ENCODE measurements at regions not wholly inside any gene's neighbourhood (a gene's known extent, or its start where the extent isn't known, plus 50 kb on each side); places are given as distances from the start of the nearest gene placed in this dataset.

DNA sequence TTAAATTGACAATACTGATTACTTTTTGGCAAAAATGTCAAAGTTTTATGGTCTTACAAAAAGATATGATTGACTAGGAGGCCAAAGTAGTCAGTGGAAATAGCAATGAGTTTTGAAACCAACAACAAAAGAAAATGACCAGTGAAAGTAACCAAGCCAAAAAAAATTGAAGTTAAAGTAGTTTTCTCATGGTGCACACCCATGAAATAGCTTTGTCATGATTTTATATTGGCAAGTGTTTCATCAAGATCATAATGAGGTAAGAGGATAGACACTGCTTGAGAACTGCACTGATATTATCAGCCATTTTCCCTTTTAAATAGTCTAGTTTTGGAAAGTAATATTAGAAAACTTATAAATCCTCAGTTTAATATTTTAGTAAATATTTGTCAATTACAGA is 206.2 kb upstream of the ADAMTS5 start:
- DNase-seq, result no peak

DNA sequence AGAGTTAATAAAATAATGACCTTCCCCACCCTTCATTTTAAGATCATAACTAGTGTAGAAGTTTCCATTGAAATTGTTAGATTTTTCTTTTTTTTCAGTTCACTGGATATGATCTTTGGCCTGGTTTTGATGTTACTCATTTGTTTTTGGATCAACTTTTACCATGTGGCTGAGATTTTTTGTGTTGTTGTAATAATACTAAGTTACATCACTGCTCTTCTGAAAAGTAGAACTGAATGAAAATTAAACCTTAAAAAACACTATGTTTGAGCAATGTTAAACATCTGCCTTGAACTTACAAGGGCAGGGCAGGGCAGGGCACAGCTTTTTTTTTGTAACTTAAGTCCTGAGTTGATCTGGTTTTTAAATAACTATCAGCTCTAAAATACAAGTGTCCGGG is 204.8 kb upstream of the ADAMTS5 start:
- DNase-seq, result no peak

DNA sequence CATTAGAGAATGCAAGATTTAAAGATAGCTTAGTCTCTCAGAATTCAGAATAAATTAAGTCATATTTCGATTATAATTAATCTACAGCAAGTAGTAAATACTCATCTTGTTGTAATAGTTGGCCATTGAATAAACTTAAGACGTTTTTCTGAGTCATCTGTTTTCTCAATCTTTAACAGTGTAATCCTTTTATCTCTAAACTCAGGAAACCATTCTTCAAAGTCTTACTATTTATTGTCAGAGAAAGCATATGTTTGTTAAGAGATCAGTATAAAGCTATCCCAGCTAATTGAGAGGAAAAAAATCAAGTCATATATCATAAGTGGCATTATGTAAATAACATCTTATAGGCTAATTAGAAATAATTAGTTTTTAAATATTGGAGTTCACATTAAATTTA is 201.2 kb upstream of the ADAMTS5 start:
- no peak for DNase-seq

DNA sequence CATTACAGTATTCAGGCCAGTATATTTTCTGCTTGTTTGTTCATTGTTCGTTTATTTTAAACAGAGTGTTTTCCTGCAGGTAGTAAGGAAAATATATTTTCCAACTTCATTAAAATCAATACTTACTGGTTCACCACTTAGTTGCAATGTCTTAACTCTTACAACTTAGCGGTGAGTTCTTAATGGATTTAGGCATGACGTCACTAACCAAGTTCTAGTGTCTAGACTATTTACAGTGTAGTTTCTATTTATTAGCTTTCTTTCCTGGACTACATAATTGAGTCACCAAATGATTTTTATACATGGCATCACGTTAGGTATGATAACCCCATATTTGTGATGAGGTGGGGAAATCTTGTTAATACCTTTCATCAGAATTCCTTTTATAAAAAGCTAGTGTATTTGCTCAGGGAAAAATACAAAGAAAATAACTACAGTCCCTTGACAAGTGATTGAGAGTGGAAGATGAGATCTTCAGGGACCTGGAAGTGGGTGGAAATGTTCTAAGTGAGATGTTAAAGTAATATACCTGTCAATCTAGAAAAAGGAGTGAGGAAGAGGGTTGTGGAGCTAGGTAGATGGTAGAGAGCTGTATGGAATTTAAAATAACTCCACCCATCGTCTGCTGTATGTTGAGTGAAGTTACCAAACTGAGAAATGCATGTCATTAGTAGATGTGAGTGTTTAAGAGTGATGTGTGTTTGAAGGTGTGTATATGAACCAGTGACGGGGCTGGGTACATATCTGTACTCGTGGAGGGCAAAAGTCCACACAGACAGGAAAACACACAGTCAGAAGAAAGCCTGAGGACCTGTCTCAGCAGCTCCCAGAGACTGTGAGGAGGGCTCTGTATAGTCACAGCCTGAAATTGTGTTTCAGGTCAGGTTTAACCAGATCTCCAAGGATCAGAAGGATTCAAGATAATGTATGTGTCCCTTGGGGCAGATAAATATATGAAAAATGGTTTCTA is 197.6 kb upstream of the ADAMTS5 start:
- no peak for DNase-seq

DNA sequence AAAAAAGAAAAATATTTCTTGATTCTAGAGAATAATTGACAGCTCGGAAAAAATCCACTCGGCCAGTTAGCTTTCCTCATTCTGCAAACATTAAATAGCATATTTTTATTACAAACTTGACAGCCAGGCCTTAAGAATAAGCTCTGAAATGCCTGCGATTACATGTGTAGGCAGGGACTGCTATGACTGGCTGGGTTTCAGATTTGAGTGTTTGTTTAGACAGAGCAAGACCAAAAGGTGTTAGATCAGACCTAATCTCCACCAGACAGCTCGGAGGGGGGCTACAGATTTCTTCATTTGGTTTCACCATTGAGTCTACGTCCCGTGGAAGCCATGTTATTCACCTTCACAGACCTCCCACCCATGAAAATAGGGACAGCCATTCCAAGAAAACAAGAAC is 192.1 kb upstream of the ADAMTS5 start:
- no peak for DNase-seq

DNA sequence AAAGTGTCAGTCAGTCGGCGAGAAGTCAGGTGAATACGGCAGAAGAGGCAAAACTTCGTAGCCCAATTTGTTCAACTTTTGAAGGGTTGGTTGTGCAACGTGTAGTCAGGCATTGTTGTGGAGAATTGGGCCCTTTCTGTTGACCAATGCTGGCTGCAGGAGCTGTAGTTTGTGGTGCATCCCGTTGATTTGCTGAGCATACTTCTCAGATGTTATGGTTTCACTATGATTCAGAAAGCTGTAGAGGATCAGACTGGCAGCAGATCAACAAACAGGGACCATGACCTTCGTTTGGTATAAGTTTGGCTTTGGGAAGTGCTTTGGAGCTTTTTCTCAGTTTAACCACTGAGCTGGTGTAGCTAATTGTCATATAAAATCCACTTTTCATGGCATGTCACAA is 190.2 kb upstream of the ADAMTS5 start:
- DNase-seq, result no peak

DNA sequence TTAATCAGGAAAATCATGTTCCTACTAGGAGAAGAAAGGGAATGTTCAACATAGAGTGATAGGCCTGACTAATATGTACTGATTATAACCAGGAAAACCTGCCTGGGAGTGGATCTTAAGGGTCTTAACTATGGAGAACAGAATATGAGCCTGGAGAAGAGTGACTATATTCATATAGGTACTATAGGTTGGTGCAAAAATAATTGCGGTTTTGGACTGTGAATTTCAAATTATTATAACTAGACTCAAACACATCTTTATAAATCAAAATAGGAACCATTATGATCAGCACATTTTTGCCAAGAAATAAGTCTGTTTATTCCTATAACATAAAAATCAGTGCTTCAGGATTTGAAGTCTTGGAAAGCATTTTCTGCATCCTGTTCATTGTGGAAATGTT is 189.8 kb upstream of the ADAMTS5 start:
- DNase-seq, result no peak

DNA sequence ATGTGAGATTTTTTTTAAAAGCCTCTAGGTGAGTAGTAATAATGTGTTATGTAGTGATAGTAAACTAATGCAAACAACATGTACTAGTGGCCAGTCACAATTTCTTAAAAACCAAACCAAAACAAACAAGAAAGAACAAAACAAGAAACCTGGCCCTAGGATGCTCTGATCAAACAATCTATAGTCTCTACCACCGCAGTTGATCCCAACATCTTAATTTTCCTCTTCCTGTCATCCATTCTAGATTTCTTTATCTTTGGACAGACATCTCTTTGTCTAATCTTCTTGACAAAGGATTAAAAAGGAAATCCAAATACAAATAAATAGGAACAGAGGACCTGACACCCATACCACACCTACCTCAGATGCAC is 188.2 kb upstream of the ADAMTS5 start:
- no peak for DNase-seq

DNA sequence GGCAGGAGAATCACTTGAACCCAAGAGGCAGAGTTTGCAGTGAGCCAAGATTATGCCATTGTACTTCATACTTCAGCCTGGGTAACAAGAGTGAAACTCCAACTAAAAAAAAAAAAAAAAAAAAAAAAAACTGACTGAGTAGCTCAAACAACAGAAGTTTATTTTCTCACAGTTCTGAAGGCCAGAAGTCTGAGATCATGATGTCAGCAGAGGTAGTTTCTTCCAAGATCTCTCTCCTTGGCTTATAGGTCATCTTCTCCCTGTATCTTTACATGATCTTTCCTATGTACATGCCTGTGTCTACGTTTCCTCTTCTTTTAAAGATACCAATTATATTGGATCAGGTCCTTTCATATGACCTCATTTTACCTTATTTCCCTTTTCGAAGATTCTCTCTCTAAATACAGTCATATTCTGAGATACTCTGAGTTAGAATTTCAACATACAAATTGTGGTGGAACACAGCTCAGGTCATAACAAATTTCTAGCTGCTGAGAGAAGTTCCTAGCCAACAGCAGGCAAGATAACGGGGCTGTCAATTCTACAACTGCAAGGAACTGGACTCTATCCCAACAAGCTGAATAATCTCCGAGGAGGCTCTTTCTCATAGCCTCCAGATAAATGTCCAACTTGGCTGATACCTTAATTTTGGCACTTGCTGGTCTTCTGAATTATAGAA is 187.7 kb upstream of the ADAMTS5 start:
- no peak for DNase-seq

DNA sequence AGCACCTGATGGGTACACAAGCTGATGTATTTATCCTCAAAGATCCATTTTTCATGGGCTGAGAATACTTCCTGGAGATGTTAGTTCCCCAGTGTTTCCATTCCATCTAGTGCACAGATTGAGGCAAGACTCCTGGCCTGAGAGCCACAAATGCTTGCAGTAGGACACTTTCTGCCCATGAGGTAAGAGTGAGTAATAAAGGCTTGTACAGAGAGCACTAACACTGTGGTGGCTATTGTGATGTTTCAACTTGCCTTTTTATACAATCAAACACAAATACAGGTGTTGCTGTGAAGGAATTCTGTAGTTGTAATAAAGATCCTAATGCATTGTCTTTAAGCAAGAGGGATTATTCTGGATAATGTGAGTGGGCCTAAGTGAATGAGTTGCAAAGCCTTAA is 186.1 kb upstream of the ADAMTS5 start:
- no peak for DNase-seq

DNA sequence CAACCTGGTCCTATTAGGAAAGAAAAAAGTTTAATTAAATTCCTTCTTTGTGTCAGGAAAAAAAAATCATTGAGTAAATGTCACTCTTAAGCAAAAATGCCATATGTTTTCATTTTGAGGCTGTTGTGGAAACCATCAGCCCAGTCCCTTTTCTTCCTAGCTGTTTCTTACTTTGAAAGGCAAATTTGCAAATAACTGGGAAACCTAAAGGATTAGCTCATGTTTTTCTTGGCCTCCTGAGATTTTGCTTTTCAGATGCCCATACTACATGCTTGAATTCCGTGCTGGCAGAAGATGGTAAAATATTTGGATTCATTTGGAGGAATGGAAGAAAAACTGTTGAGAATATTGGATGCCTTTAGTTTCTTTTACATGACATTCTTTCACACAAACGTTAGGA is 182.1 kb upstream of the ADAMTS5 start:
- DNase-seq, result no peak

DNA sequence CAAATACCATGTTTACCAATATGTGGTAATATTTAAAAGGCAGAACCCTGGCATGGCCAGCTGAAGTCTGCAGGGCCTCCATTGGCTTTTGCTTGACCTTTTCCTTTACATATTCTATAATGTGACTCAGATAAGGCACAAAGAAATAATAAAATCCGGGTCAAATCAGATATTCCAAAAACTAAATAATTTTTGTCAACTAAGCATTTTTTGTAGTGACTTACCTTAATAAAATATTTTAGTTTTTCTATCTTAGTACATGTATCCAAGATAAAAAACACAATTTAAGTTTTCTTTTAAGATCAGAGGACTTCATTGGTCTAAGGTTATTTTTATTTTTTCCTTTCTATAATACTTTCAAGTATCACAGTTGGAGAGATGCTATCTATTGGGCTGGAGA is 179.4 kb upstream of the ADAMTS5 start:
- DNase-seq, result no peak

DNA sequence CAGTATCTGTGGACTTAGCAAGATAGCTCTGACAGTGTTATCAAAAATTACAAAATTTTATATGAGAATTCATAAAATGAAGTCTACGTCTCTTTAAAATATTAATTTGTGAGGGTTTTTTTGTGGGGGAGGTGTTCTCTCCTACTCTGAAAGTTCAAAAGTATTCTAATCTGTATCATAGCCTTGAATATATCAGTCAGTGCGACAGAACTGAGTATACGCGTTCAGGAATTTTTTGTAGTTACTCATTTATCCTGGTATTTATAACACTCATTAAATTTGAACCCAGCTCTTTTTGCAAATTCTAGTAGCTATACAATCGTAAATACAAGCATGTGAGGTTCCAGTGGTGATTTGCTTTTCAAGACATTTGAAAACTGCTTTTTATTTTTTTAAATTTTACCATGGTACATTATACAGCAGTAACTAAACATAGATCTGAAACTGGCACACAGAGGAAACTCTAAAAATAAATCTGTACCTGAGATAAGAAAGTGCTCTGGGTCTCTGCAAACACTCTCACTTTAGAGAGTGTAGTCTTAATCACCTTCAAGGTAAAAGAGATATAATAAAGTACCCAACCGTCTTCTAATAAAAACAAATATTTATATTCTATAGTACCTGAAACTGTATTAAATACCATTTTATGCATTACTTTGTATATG is 178.4 kb upstream of the ADAMTS5 start:
- no peak for DNase-seq

DNA sequence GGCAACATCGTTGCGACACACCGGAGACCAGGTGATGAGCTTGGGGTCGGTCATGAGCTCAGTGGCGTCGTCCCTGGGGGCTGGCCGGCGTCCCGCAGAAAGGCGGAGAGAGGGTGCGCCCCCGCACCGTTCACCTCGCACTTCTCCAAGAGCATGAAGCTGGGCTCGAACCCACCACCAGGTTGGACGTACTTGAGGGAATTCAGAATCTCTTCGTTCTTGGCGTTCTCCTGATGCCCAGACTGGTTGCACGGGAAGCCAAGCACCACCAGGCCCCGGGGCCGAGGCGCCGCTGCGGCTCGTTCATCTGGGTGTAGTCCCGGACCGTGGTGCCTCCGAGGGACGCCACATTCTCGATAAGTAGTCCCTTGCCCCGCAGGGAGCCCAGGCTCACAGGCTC is 176.6 kb upstream of the ADAMTS5 start:
- no peak for DNase-seq

DNA sequence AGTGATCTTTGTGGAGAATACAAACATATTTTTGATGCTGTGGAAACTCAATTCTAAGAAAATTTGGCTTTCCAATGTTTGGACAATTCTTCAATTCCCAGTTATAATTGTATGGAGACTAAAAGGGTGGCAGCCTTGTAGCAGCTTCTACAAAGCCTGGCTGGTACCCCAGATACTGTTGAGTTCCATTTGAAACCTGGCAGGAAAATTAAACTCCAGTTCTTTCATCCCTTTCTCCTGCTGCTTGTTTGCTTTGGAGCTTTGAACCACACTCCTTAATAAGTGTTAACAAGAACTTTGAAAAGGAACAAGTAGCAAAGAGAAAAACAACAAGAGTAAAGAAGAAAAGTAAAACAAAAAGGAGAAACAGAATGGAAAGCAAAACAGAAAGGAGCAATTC is 172.6 kb upstream of the ADAMTS5 start:
- DNase-seq, result no peak

DNA sequence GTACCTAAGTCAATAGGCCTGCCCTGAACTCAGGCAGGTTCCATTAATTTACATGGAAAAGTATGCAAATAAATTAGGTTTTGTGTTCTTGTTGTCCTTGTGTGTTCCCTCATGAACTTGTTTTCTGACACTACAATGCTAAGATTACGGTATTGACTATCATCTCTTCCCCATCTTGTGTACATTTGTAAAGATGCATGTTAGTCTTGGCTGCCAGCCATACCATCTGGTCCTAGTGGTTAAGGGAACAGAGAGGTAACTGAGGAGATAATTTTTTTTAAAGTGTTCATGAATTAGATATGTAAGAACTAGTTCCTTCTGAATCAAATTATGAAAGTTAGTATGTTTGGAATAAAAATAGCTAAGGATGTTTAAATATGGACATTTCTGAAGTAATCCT is 167.6 kb upstream of the ADAMTS5 start:
- DNase-seq, result no peak

DNA sequence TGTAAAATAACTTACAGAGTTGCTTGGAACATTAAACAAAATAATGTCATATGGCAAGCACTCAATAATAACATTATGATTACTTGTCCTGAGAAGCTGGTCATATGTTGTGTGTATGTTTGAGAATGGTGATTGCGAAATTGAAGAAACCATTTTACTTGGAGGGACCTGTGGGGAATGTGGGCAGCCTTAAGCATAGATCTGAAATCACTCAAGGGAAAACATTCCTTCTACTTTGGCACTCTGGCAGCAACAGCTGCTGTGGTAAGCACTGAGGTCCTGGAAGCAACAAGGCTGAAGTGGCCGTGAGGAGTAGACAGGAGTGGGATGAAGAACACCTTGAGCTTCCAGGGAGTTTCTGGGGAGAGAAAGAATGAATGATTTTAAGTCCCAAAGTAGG is 165.4 kb upstream of the ADAMTS5 start:
- no peak for DNase-seq

DNA sequence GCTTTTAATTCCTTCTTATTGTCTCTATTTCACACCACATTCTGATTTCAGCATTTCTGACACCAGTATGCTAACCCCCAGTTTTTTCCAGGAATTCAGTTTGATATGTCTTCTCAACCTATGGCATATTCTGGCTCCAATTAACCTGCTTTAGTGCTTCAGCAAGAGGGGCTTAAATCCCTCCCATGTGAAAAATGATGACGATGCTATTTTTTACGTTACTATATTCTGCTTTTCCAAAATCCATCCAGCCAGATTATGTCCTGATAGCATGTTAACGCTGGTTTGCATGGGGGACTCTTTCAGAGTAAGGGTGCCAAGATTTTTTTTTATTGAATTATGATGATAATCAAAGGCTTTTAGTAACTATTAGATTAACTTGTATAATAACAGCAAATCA is 163.3 kb upstream of the ADAMTS5 start:
- DNase-seq, result no peak

DNA sequence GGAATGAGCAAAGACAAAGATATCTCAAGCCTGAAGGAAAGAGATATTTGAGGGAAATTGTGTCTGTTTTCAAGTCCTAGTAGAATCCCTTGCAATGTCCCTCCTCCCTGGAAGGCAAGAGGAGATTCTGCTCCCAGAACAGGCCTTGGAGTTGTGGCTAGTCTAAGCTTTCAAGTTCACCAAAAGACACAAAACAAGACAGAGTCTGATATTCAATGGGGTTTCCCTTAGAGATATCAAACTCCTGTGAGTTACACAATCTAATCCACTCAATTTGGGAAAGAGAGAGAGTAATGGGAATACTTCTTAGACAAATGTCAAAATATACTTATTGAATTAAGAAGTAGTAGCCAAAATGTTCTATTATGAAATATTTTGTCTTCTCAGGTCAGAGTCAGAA is 162.8 kb upstream of the ADAMTS5 start:
- no peak for DNase-seq

DNA sequence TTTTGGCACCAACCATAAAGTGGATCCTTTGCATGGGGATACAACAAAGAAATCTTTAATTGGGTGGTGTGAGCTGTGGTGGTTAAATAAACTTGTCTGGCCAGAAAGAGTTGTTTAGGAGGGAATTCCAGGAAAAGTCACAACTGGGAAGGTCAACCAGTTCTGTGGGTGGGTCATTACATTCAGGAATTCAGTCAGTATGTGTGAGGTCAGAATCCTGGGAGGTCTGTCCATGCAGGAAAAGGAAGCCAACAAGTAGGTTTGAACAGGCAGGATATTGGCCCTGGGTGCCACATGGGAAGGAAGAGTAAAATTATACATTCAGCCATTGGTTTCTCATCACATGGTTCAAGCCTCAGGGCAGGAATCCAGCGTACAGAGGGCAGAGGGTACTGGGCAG is 162.3 kb upstream of the ADAMTS5 start:
- no peak for DNase-seq

DNA sequence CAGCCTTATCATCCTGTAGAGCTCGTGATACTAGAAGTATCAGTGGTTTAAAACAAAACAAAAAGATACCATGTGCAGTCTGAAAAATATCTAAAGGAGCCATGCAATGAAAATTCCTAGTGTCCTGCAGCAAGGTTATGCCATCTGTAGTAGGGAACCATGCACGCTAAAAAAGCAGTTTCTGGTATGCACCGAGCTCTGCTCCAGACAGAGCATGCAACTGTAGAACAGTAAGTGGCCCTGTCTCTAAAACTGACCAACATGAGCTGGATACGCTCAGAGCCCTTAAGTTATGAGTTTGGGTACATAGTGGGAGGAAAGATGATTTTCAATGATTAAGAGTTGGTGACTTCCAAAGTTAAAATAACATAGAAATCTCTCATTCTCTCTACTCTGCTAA is 159.3 kb upstream of the ADAMTS5 start:
- no peak for DNase-seq

DNA sequence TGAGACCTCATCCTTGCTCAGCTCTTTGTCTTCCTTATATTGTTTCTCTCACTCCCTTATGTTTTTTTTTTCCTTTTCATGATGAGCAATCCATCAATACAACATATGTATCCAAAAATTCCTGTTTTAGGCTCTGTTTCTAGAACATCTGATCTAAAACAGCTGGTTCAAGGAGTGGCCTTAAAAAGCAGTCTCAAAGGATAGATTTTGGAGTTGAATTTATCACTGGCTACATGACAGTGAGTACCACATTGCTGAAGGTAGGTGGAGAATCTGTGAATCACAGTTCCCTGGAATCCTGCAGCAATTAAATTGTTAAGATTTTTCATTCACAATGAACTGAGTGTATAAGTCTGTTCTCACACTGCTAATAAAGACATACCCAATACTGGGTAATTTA is 155.8 kb upstream of the ADAMTS5 start:
- no peak for DNase-seq

DNA sequence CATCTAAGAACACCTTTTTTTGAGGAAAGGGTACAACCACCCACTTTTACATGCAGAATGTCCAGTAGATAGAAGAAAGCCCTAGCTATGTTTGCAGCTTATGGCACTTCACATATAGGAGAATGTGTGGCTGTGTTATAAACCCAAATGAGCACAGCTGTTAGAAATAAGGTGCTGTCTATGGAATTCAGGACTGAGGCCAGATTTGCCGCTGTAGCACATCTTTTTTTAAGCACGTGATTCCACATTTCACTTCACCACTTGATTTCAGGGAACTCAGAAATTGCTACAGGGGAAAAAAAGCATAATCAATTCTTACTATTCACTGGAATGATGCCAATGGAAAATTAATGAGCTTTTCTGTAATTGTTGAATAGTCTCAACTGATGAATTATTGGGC is 147.2 kb upstream of the ADAMTS5 start:
- DNase-seq, result no peak

DNA sequence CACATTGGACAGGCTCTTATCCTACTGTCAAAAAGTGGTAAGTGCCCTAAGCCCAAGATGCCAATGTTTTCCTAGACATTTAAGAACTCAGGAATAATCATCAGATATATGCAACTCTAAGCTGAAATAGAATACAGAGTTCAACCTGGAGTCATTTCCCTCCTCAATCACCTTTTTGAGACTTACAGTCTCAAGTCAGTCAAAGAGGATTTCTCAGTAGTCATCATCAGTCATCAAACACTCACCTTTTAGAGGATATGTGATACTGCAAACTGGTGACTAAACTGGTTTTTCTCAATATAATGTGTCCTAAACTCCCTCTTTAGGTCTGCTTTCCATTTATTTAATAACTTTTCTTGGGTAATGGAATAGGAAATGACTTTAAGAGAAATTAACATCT is 145.3 kb upstream of the ADAMTS5 start:
- DNase-seq, result no peak
